Neuronal stem cell (in vitro differentiated cells): ENCODE measurements at regions not wholly inside any gene's neighbourhood (a gene's known extent, or its start where the extent isn't known, plus 50 kb on each side); places are given as distances from the start of the nearest gene placed in this dataset.

Experiments
- DNase-seq: peaks from one replicate; pipeline ENCODE4 v3.0.0-alpha.2; 2013; ENCODE audit warnings: low spot score
- H2AFZ ChIP-seq: one replicate; pipeline ENCODE4 v1.6.1; 2013; ENCODE audit warnings: mild to moderate bottlenecking, low read length, inconsistent platforms
- H2AK5ac ChIP-seq: 2 replicates; pipeline ENCODE4 v1.6.1; 2013; ENCODE audit warnings: low read depth, mild to moderate bottlenecking, inconsistent platforms, low read length, moderate library complexity, mixed read lengths
- H2BK120ac ChIP-seq: 2 replicates; pipeline ENCODE4 v1.6.1; 2013; ENCODE audit warnings: low read depth, mild to moderate bottlenecking, inconsistent platforms, low read length, moderate library complexity, mixed read lengths
- H2BK12ac ChIP-seq: one replicate; pipeline ENCODE4 v1.6.1; 2013; ENCODE audit warnings: low read length, inconsistent platforms
- H2BK15ac ChIP-seq: 2 replicates; pipeline ENCODE4 v1.6.1; 2013; ENCODE audit warnings: mild to moderate bottlenecking, low read length, inconsistent platforms, mixed read lengths
- H2BK5ac ChIP-seq: one replicate; pipeline ENCODE4 v1.6.1; 2013; ENCODE audit warnings: inconsistent platforms, mild to moderate bottlenecking, low read length, moderate library complexity
- H3K14ac ChIP-seq: one replicate; pipeline ENCODE4 v1.6.1; 2013; ENCODE audit warnings: low read length, inconsistent platforms
- H3K18ac ChIP-seq: 2 replicates; pipeline ENCODE4 v1.6.1; 2013; ENCODE audit warnings: low read length, inconsistent platforms
- H3K23ac ChIP-seq: 2 replicates; pipeline ENCODE4 v1.6.1; 2013; ENCODE audit warnings: low read depth, mild to moderate bottlenecking, mixed read lengths, low read length, inconsistent platforms; ENCODE audit not compliant: poor library complexity
- H3K27ac ChIP-seq: replicated peaks from 3 replicates; pipeline ENCODE4 v1.5.1; 2013; ENCODE audit warnings: low read length, inconsistent platforms
- H3K27me3 ChIP-seq, 3 experiments: 2 replicates each; pipeline ENCODE4 v1.6.1; 2013; ENCODE audit warnings: low read length in 3 of 3, mild to moderate bottlenecking in 2 of 3, inconsistent platforms in 1 of 3, low read depth in 1 of 3, mixed read lengths in 1 of 3, moderate library complexity in 1 of 3; ENCODE audit not compliant: control insufficient read depth in 3 of 3, insufficient read depth in 3 of 3
- H3K36me3 ChIP-seq, 2 donors: replicated peaks in 1 of 2; 2 replicates each; pipeline ENCODE4 v1.6.1; 2013; ENCODE audit warnings: low read length in 2 of 2; ENCODE audit not compliant: control insufficient read depth in 2 of 2, insufficient read depth in 2 of 2
- H3K4ac ChIP-seq: 2 replicates; pipeline ENCODE4 v1.6.1; 2013; ENCODE audit warnings: inconsistent platforms, mild to moderate bottlenecking, low read length, moderate library complexity
- H3K4me1 ChIP-seq, 2 donors: 1 replicate in 1 of 2; 2 replicates in 1 of 2; pipeline ENCODE4 v1.6.1; 2013; ENCODE audit warnings: low read length in 2 of 2, low read depth in 1 of 2; ENCODE audit not compliant: control insufficient read depth in 2 of 2, insufficient read depth in 1 of 2
- H3K4me2 ChIP-seq: one replicate; pipeline ENCODE4 v1.6.1; 2013; ENCODE audit warnings: mild to moderate bottlenecking, low read length, inconsistent platforms; ENCODE audit not compliant: insufficient read depth, poor library complexity, severe bottlenecking
- H3K4me3 ChIP-seq, 2 donors: 2 replicates each; pipeline ENCODE4 v1.5.1; 2013; ENCODE audit warnings: low read length in 2 of 2, mild to moderate bottlenecking in 2 of 2, inconsistent platforms in 1 of 2, moderate library complexity in 1 of 2
- H3K79me1 ChIP-seq: one replicate; pipeline ENCODE4 v1.6.1; 2013; ENCODE audit warnings: low read depth, mild to moderate bottlenecking, inconsistent platforms, low read length, moderate library complexity
- H3K9ac ChIP-seq: one replicate; pipeline ENCODE4 v1.6.1; 2013; ENCODE audit warnings: mild to moderate bottlenecking, low read depth, low read length, inconsistent platforms; ENCODE audit not compliant: poor library complexity
- H3K9me3 ChIP-seq, 2 donors: replicated peaks in 1 of 2; 2 replicates each; pipeline versions ENCODE3 to v1.6.1; 2013; ENCODE audit warnings: low read length in 2 of 2, mild to moderate bottlenecking in 2 of 2, inconsistent platforms in 1 of 2, low read depth in 1 of 2, mixed read lengths in 1 of 2, moderate library complexity in 1 of 2; ENCODE audit not compliant: control insufficient read depth in 2 of 2, insufficient read depth in 1 of 2
- H4K8ac ChIP-seq: one replicate; pipeline ENCODE4 v1.6.1; 2013; ENCODE audit warnings: low read depth, mild to moderate bottlenecking, inconsistent platforms, low read length, moderate library complexity
- H4K91ac ChIP-seq: one replicate; pipeline ENCODE4 v1.6.1; 2013; ENCODE audit warnings: low read length, low read depth, mild to moderate bottlenecking, inconsistent platforms; ENCODE audit not compliant: poor library complexity
- WGBS, 2 donors: extraction: QIAGEN DNeasy Blood & Tissue Kit; methylation state at CpG; one replicate each; pipeline ENCODE4 v1.1.7; 2013; ENCODE audit warnings: missing lambda C conversion rate in 2 of 2, mixed read lengths in 1 of 2; ENCODE audit not compliant: insufficient read length in 2 of 2, insufficient replicate concordance in 1 of 2; ENCODE audit errors: extremely low coverage in 2 of 2; 5-methylcytosine and 5-hydroxymethylcytosine counted together

GRCh38 chr21:26351661-26352060, 181.1 kb upstream of the APP start:
- H3K79me1 ChIP-seq = no peaks in the 10 kb centered on the region
- no peak overlapping the region for H4K91ac ChIP-seq
- H2BK15ac ChIP-seq = no peak overlapping the region
- H2BK120ac ChIP-seq = no peak overlapping the region
- no peak overlapping the region for H3K18ac ChIP-seq
- no peak overlapping the region for H2AFZ ChIP-seq
- no peaks in the 10 kb centered on the region for H3K4me1 ChIP-seq
- H3K4ac ChIP-seq = no peak overlapping the region
- no peak overlapping the region for H2BK5ac ChIP-seq
- H3K4me2 ChIP-seq = no peak overlapping the region
- no peak overlapping the region for H3K23ac ChIP-seq
- no peaks in the 10 kb centered on the region for H3K27me3 ChIP-seq
- no peak overlapping the region for H3K9ac ChIP-seq
- DNase-seq = no peak
- no peak overlapping the region for H3K4me3 ChIP-seq
- WGBS, 2 donors = no CpG with 5 or more reads among the region's 1 CpG
- no peak overlapping the region for H2AK5ac ChIP-seq
- no peak overlapping the region for H3K27ac ChIP-seq
- no peak overlapping the region for H2BK12ac ChIP-seq
- no peak overlapping the region for H3K14ac ChIP-seq
- no peaks in the 10 kb centered on the region for H3K9me3 ChIP-seq
- no peaks in the 10 kb centered on the region for H3K36me3 ChIP-seq
- H4K8ac ChIP-seq = no peak overlapping the region

DNA sequence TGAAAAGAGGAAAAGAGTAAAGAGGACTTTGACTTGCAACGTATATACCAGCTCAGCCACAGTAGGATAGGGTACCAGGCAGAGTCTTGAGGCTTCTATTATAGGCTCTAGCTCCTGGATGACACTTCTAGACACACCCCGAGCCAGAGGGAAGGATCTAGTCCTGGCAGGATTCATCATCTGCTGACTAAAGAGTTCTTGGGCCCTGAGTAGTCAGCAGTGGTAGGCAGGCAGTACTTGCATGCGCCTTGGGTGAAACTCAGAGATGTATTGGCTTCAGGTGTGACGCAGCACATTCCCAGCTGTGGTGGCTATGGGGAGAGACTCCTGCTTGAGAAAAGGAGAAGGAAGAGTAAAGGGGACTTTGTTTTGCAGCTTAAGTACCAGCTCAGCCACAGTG, 162.3 kb upstream of the APP start:
- no peak overlapping the region for H2AFZ ChIP-seq
- H3K4me3 ChIP-seq = no peak overlapping the region
- H3K9me3 ChIP-seq = no peaks in the 10 kb centered on the region
- H4K91ac ChIP-seq = no peak overlapping the region
- no peak overlapping the region for H2BK120ac ChIP-seq
- H3K36me3 ChIP-seq = no peaks in the 10 kb centered on the region
- H3K9ac ChIP-seq = no peak overlapping the region
- no peak overlapping the region for H2BK15ac ChIP-seq
- H3K27ac ChIP-seq = no peak overlapping the region
- H3K27me3 ChIP-seq = no peaks in the 10 kb centered on the region
- no peak overlapping the region for H3K18ac ChIP-seq
- H2BK12ac ChIP-seq = no peak overlapping the region
- H4K8ac ChIP-seq = no peak overlapping the region
- H3K79me1 ChIP-seq = no peaks in the 10 kb centered on the region
- no peak for DNase-seq
- H3K14ac ChIP-seq = no peak overlapping the region
- no peak overlapping the region for H2BK5ac ChIP-seq
- no peak overlapping the region for H3K23ac ChIP-seq
- H2AK5ac ChIP-seq = no peak overlapping the region
- H3K4me2 ChIP-seq = no peak overlapping the region
- no peak overlapping the region for H3K4ac ChIP-seq
- no peaks in the 10 kb centered on the region for H3K4me1 ChIP-seq
- WGBS, 2 donors = no CpG with 5 or more reads among the region's 4 CpGs

GRCh38 chr21:26331205-26331980, 160.8 kb upstream of the APP start:
- DNase-seq = no peak
- no peaks in the 10 kb centered on the region for H3K79me1 ChIP-seq
- H3K4me3 ChIP-seq = no peak overlapping the region
- H3K9me3 ChIP-seq = no peaks in the 10 kb centered on the region
- H3K23ac ChIP-seq = no peak overlapping the region
- no peak overlapping the region for H2AFZ ChIP-seq
- H4K8ac ChIP-seq = no peak overlapping the region
- no peaks in the 10 kb centered on the region for H3K4me1 ChIP-seq
- WGBS, 2 donors = no CpG with 5 or more reads among the region's 1 CpG
- no peak overlapping the region for H2AK5ac ChIP-seq
- no peak overlapping the region for H2BK5ac ChIP-seq
- no peak overlapping the region for H3K14ac ChIP-seq
- no peak overlapping the region for H4K91ac ChIP-seq
- H3K9ac ChIP-seq = no peak overlapping the region
- H3K27ac ChIP-seq = no peak overlapping the region
- H2BK120ac ChIP-seq = no peak overlapping the region
- H3K27me3 ChIP-seq = no peaks in the 10 kb centered on the region
- H2BK12ac ChIP-seq = no peak overlapping the region
- H3K4me2 ChIP-seq = no peak overlapping the region
- H3K4ac ChIP-seq = no peak overlapping the region
- no peak overlapping the region for H2BK15ac ChIP-seq
- H3K18ac ChIP-seq = no peak overlapping the region
- H3K36me3 ChIP-seq = no peaks in the 10 kb centered on the region

- no peak overlapping the region for H3K4me2 ChIP-seq
- no peak overlapping the region for H3K9ac ChIP-seq
- no peaks in the 10 kb centered on the region for H3K4me1 ChIP-seq
- WGBS, 2 donors = no CpG with 5 or more reads among the region's 3 CpGs
- no peak overlapping the region for H4K8ac ChIP-seq
- no peak overlapping the region for H2AK5ac ChIP-seq
- no peak overlapping the region for H3K4me3 ChIP-seq
- no peaks in the 10 kb centered on the region for H3K79me1 ChIP-seq
- no peak overlapping the region for H2AFZ ChIP-seq
- no peak overlapping the region for H4K91ac ChIP-seq
- no peaks in the 10 kb centered on the region for H3K36me3 ChIP-seq
- no peaks in the 10 kb centered on the region for H3K27me3 ChIP-seq
- DNase-seq = no peak
- no peak overlapping the region for H2BK15ac ChIP-seq
- H3K27ac ChIP-seq = no peak overlapping the region
- H3K18ac ChIP-seq = no peak overlapping the region
- H3K23ac ChIP-seq = no peak overlapping the region
- H3K9me3 ChIP-seq = no peaks in the 10 kb centered on the region
- no peak overlapping the region for H2BK5ac ChIP-seq
- H2BK120ac ChIP-seq = no peak overlapping the region
- no peak overlapping the region for H3K4ac ChIP-seq
- H2BK12ac ChIP-seq = no peak overlapping the region
- H3K14ac ChIP-seq = no peak overlapping the region
Measured at GRCh38 chr21:26320596-26320995, 150.0 kb upstream of the APP start.
